A673 (cell line): ENCODE measurements at regions not wholly inside any gene's neighbourhood (a gene's known extent, or its start where the extent isn't known, plus 50 kb on each side); places are given as distances from the start of the nearest gene placed in this dataset.

Experiments used
- CTCF ChIP-seq: fragments of 300-800, 200-600 bp; sonication (generic); conservative IDR thresholded peaks from 2 replicates; pipeline ENCODE4 v1.5.1; 2017; ENCODE audit warnings: low read depth, mild to moderate bottlenecking, antibody characterized with exemption, low read length, moderate library complexity, mixed read lengths
- EZH2 ChIP-seq: fragments of 200-600 bp; sonication (generic); IDR thresholded peaks from 2 replicates; pipeline ENCODE4 v1.6.1; 2017; ENCODE audit warnings: borderline replicate concordance, low read depth, mild to moderate bottlenecking, mixed read lengths, antibody characterized with exemption, low read length; ENCODE audit not compliant: poor library complexity, severe bottlenecking

DNA sequence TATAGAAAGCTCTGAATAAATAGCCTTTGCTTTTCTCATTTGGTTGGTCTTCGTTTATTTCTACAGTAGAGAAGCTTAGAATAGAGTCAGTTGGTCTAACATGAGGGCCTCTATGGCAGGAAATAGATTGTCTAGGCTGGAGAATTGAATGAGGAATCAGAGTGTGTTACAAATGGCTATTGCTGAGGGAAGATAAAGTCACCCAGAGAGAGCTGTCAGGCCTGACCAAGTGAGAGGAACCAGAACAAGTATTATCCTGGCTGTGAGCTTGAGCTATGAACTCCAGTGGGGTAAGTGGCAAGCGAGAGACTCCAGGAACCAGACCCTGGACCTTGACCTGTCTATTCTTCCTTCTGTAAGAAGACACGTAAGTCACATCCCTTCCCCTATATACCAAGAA lies 353.1 kb downstream of the CD83 start:
- TF ChIP-seq CTCF (no peak), EZH2 (no peak)
